ENCODE measurements at regions not wholly inside any gene's neighbourhood (a gene's known extent, or its start where the extent isn't known, plus 50 kb on each side); places are given as distances from the start of the nearest gene placed in this dataset.

DNA sequence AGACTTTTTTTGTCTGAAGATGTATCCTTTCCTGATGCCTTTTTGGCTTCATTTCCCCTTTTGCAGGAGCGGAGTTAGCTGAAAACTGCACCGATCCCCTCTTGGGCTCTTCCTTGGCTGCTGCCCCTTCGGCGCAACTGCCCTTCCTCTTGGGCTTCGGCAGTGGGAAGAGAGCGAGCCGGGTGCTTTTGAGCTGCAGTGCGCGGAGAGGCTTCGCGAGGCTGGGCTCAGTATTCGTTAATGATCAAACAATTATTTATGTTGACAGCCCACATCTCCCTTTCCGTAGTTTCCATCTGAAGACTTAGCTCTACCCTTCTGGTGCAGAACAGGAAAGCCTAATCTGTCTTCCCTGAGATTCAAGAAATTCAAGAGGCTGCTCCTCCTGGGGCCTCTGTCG is 170.8 kb downstream of the CSNK2A3 start:
- TF ChIP-seq POLR2AphosphoS5 (IDR thresholded peaks at IDR 0.05; ENCODE audit: low read depth), result no peak
- TF ChIP-seq, protein P1, sequence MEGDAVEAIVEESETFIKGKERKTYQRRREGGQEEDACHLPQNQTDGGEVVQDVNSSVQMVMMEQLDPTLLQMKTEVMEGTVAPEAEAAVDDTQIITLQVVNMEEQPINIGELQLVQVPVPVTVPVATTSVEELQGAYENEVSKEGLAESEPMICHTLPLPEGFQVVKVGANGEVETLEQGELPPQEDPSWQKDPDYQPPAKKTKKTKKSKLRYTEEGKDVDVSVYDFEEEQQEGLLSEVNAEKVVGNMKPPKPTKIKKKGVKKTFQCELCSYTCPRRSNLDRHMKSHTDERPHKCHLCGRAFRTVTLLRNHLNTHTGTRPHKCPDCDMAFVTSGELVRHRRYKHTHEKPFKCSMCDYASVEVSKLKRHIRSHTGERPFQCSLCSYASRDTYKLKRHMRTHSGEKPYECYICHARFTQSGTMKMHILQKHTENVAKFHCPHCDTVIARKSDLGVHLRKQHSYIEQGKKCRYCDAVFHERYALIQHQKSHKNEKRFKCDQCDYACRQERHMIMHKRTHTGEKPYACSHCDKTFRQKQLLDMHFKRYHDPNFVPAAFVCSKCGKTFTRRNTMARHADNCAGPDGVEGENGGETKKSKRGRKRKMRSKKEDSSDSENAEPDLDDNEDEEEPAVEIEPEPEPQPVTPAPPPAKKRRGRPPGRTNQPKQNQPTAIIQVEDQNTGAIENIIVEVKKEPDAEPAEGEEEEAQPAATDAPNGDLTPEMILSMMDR (IDR thresholded peaks at IDR 0.05; ENCODE audit: insufficient read depth, low read length), result no peak
- no peak for TF ChIP-seq SPI1 (IDR thresholded peaks at IDR 0.05; ENCODE audit: borderline replicate concordance, low read depth)
- DNase-seq (ENCODE audit: low read depth in 1 of 2, low spot score in 1 of 2), result no peak
- Histone ChIP-seq H3K4me3 (replicated peaks; ENCODE audit: insufficient read depth, low read length) (no peak overlapping the region), H3K27me3 (ENCODE audit: insufficient read depth, poor library complexity, severe bottlenecking) (no peaks in the 10 kb centered on the region), H3K27ac (replicated peaks) (no peak overlapping the region)

DNA sequence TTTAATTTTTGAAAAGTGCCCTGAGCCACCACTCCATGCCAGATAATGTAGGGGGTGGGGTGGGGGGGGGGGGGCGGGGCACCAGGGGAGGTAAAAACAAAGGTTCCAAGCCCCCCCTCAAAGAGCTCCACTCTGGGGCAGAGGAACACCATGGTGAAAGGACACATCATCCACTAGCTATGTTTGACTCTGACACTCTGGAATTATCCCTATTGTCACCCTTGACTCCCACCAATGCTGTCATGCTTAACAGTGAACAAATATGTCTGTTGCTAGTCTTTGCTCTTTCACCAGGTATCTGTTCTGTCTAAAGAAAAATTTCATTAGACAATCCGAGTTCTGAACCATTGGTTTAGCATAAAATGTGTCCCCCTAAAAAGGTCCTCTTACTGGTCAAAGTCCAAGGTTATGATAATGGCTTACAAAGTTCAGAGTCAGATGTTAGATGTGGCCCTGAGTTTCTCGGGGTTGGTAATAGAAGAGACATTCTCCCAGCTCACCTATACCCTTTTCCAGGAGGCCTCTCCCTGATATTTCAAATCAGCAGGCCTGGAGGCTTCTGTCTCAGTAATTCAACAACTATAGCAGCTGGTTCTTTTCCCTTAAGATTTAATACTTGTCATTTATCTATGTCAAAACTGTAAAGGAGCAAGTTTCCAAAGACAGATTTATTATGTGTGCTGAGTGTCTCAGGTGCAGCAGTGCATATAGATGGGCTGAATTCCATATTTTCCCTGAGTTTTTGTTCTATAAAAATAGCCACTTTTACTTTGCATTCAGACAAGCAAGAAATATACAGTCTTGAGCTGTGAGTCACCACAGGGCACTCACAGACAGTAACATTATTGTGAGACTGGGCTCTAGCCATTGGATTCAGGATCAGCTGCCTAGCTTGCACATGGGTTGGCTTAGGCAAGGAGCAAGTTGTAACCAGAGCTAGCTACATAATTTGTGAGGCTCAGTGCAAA is 174.1 kb downstream of the CSNK2A3 start:
- H3K4me3 ChIP-seq (replicated peaks; ENCODE audit: insufficient read depth, low read length), result no peak overlapping the region
- TF ChIP-seq, protein P2, sequence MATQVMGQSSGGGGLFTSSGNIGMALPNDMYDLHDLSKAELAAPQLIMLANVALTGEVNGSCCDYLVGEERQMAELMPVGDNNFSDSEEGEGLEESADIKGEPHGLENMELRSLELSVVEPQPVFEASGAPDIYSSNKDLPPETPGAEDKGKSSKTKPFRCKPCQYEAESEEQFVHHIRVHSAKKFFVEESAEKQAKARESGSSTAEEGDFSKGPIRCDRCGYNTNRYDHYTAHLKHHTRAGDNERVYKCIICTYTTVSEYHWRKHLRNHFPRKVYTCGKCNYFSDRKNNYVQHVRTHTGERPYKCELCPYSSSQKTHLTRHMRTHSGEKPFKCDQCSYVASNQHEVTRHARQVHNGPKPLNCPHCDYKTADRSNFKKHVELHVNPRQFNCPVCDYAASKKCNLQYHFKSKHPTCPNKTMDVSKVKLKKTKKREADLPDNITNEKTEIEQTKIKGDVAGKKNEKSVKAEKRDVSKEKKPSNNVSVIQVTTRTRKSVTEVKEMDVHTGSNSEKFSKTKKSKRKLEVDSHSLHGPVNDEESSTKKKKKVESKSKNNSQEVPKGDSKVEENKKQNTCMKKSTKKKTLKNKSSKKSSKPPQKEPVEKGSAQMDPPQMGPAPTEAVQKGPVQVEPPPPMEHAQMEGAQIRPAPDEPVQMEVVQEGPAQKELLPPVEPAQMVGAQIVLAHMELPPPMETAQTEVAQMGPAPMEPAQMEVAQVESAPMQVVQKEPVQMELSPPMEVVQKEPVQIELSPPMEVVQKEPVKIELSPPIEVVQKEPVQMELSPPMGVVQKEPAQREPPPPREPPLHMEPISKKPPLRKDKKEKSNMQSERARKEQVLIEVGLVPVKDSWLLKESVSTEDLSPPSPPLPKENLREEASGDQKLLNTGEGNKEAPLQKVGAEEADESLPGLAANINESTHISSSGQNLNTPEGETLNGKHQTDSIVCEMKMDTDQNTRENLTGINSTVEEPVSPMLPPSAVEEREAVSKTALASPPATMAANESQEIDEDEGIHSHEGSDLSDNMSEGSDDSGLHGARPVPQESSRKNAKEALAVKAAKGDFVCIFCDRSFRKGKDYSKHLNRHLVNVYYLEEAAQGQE (IDR thresholded peaks at IDR 0.05; ENCODE audit: insufficient replicate concordance, low read depth), result no peak
- TF ChIP-seq GABPA (IDR thresholded peaks at IDR 0.05; ENCODE audit: low read depth), result no peak
- no peak for TF ChIP-seq POLR2AphosphoS5 (IDR thresholded peaks at IDR 0.05; ENCODE audit: low read depth)
- TF ChIP-seq SPI1 (IDR thresholded peaks at IDR 0.05; ENCODE audit: borderline replicate concordance, low read depth), result no peak
- TF ChIP-seq, protein P1 (IDR thresholded peaks at IDR 0.05; ENCODE audit: insufficient read depth, low read length), result no peak
- H3K27me3 ChIP-seq (ENCODE audit: insufficient read depth, poor library complexity, severe bottlenecking), result no peaks in the 10 kb centered on the region
- DNase-seq (ENCODE audit: low read depth in 1 of 2, low spot score in 1 of 2), result no peak
- H3K27ac ChIP-seq (replicated peaks), result no peak overlapping the region

DNA sequence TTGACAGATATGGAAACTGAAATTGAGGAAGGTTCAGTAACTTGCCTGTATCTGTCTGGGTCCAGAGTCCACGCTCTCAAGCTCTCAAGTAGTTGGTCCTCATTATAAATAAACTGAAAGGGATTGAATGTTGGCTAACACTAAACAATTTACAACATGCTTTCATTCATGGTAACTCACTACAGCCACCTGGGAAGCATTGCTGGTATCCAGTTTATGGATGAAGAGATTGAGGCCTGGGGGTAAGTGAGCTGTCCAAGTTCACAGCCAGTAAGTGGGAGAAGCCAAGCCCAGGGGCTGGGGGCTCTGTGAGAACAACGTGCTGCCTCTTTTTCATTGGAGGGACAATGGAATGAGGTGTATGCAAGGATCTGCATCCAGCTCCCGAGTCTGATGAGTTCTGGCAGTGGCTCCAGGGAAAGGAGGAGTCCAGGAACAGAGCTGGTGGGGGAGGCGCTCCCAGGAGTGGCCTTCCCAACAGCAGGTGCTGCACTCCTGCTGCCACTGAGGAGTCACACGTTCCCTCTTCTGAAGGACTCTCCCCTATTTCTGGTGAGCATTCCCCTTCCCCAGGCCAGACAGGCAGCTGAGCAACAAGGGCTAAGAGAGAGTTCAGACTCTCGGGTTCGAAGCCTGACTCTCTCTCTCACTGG is 175.8 kb downstream of the CSNK2A3 start:
- TF ChIP-seq POLR2AphosphoS5 (IDR thresholded peaks at IDR 0.05; ENCODE audit: low read depth), result no peak
- TF ChIP-seq, protein P1 (IDR thresholded peaks at IDR 0.05; ENCODE audit: insufficient read depth, low read length), result no peak
- TF ChIP-seq, protein P2 (IDR thresholded peaks at IDR 0.05; ENCODE audit: insufficient replicate concordance, low read depth), result no peak
- no peak for TF ChIP-seq GABPA (IDR thresholded peaks at IDR 0.05; ENCODE audit: low read depth)
- no peak for TF ChIP-seq SPI1 (IDR thresholded peaks at IDR 0.05; ENCODE audit: borderline replicate concordance, low read depth)

More for the DNA sequence above, 175.8 kb downstream of the CSNK2A3 start:
- H3K27me3 ChIP-seq (ENCODE audit: insufficient read depth, poor library complexity, severe bottlenecking), result no peaks in the 10 kb centered on the region
- no peak overlapping the region for H3K27ac ChIP-seq (replicated peaks)
- no peak overlapping the region for H3K4me3 ChIP-seq (replicated peaks; ENCODE audit: insufficient read depth, low read length)
- DNase-seq (ENCODE audit: low read depth in 1 of 2, low spot score in 1 of 2), result no peak

Measured in HL-60 (cell line).